Ureter (tissue), 1 donor: ENCODE measurements at regions not wholly inside any gene's neighbourhood (a gene's known extent, or its start where the extent isn't known, plus 50 kb on each side); places are given as distances from the start of the nearest gene placed in this dataset.
"Not testable (repeated sequence)": the region's sequence is repeated elsewhere in the genome, so short reads cannot be mapped to it uniquely, and the experiment has no call there.

ENCODE experiments used
- DNase-seq: peaks from one replicate; pipeline ENCODE4 v3.0.0-alpha.2; 2020; ENCODE audit warnings: low spot score
- donor health status: DM: yes; HTN: yes; CAD: no.

GRCh38 chr6:22349051-22349450, 52.2 kb upstream of the PRL start:
- no peak for DNase-seq

- DNase-seq: no peak
Observed at GRCh38 chr6:22349528-22349927, 52.7 kb upstream of the PRL start.

- DNase-seq: no peak
Observed at GRCh38 chr6:22350109-22350508, 53.3 kb upstream of the PRL start.

- no peak for DNase-seq
Observed at GRCh38 chr6:22353101-22353500, 56.3 kb upstream of the PRL start.

GRCh38 chr6:22356362-22356940, 59.6 kb upstream of the PRL start:
- no peak for DNase-seq

- DNase-seq: no peak
Observed at GRCh38 chr6:22357724-22358189, 60.9 kb upstream of the PRL start.

GRCh38 chr6:22361576-22361975, 64.7 kb upstream of the PRL start:
- DNase-seq: no peak

- no peak for DNase-seq
Observed at GRCh38 chr6:22362361-22362760, 65.5 kb upstream of the PRL start.

- no peak for DNase-seq
Observed at GRCh38 chr6:22363166-22363713, 66.4 kb upstream of the PRL start.

GRCh38 chr6:22363714-22364239, 66.9 kb upstream of the PRL start:
- no peak for DNase-seq

- DNase-seq: no peak
Observed at GRCh38 chr6:22364306-22364705, 67.5 kb upstream of the PRL start.

GRCh38 chr6:22366214-22366613, 69.4 kb upstream of the PRL start:
- no peak for DNase-seq

- no peak for DNase-seq
Observed at GRCh38 chr6:22367346-22367745, 70.5 kb upstream of the PRL start.

- no peak for DNase-seq
Observed at GRCh38 chr6:22368794-22369193, 72.0 kb upstream of the PRL start.

GRCh38 chr6:22372922-22373321, 76.1 kb upstream of the PRL start:
- no peak for DNase-seq

- not testable (repeated sequence) for DNase-seq
Observed at GRCh38 chr6:22374950-22375349, 78.1 kb upstream of the PRL start.

GRCh38 chr6:22376293-22376692, 79.5 kb upstream of the PRL start:
- DNase-seq: not testable (repeated sequence)

- not testable (repeated sequence) for DNase-seq
Observed at GRCh38 chr6:22378536-22378935, 81.7 kb upstream of the PRL start.

- no peak for DNase-seq
Observed at GRCh38 chr6:22380236-22380635, 83.4 kb upstream of the PRL start.

- DNase-seq: no peak
Observed at GRCh38 chr6:22381845-22382544, 85.2 kb upstream of the PRL start.

GRCh38 chr6:22383016-22383415, 86.2 kb upstream of the PRL start:
- no peak for DNase-seq

- no peak for DNase-seq
Observed at GRCh38 chr6:22392711-22393110, 95.9 kb upstream of the PRL start.

- no peak for DNase-seq
Observed at GRCh38 chr6:22394691-22395090, 97.9 kb upstream of the PRL start.
